ENCODE measurements at regions not wholly inside any gene's neighbourhood (a gene's known extent, or its start where the extent isn't known, plus 50 kb on each side); places are given as distances from the start of the nearest gene placed in this dataset.
A peak's percentile ranks its signal among the peaks of the same experiment; 100 is the strongest.

- FAIRE-seq: no peak
Observed at GRCh38 chr20:11229772-11230171, 556.0 kb upstream of the JAG1 start.

- no peak for FAIRE-seq
Observed at GRCh38 chr20:11230999-11231398, 557.2 kb upstream of the JAG1 start.

- no peak for FAIRE-seq
Observed at GRCh38 chr20:11231742-11232648, 558.2 kb upstream of the JAG1 start.

- FAIRE-seq: no peak
Observed at GRCh38 chr20:11232896-11233295, 559.1 kb upstream of the JAG1 start.

GRCh38 chr20:11234181-11234580 is 560.4 kb upstream of the JAG1 start:
- no peak for FAIRE-seq

GRCh38 chr20:11234608-11235007 is 560.8 kb upstream of the JAG1 start:
- FAIRE-seq: no peak

GRCh38 chr20:11235058-11235457 is 561.3 kb upstream of the JAG1 start:
- FAIRE-seq: no peak

GRCh38 chr20:11242320-11242719 is 568.5 kb upstream of the JAG1 start:
- FAIRE-seq: no peak

GRCh38 chr20:11245431-11245830 is 571.6 kb upstream of the JAG1 start:
- no peak for FAIRE-seq

GRCh38 chr20:11246251-11246775 is 572.5 kb upstream of the JAG1 start:
- FAIRE-seq: no peak

GRCh38 chr20:11247046-11248010 is 573.5 kb upstream of the JAG1 start:
- no peak for FAIRE-seq

- FAIRE-seq: no peak
Observed at GRCh38 chr20:11248011-11248409, 574.2 kb upstream of the JAG1 start.

GRCh38 chr20:11248687-11249638 is 575.2 kb upstream of the JAG1 start:
- FAIRE-seq: no peak

- no peak for FAIRE-seq
Observed at GRCh38 chr20:11249683-11250082, 575.9 kb upstream of the JAG1 start.

GRCh38 chr20:11252447-11252846 is 578.6 kb upstream of the JAG1 start:
- FAIRE-seq: no peak

GRCh38 chr20:11255455-11255854 is 581.7 kb upstream of the JAG1 start:
- no peak for FAIRE-seq

- FAIRE-seq: no peak
Observed at GRCh38 chr20:11255860-11256259, 582.1 kb upstream of the JAG1 start.

- no peak for FAIRE-seq
Observed at GRCh38 chr20:11260611-11261010, 586.8 kb upstream of the JAG1 start.

GRCh38 chr20:11261533-11262000 is 587.8 kb upstream of the JAG1 start:
- FAIRE-seq: no peak

GRCh38 chr20:11266571-11266970 is 592.8 kb upstream of the JAG1 start:
- no peak for FAIRE-seq

- peak; percentile 53 for FAIRE-seq
Observed at GRCh38 chr20:11267131-11267761, 593.4 kb upstream of the JAG1 start.

Measured in islet of Langerhans (tissue), 1 donor.